ENCODE measurements at regions not wholly inside any gene's neighbourhood (a gene's known extent, or its start where the extent isn't known, plus 50 kb on each side); places are given as distances from the start of the nearest gene placed in this dataset.

- FAIRE-seq (no peak), DNase-seq (ENCODE audit: insufficient read length, low spot score) (no peak)
- TF ChIP-seq POLR2A (IDR thresholded peaks at IDR 0.05; ENCODE audit: low read depth, low read length), result no peak
Measured at GRCh38 chrX:7789200-7789599, 53.8 kb upstream of the VCX start.

- DNase-seq (ENCODE audit: insufficient read length, low spot score), result no peak
- no peak for FAIRE-seq
- TF ChIP-seq POLR2A (IDR thresholded peaks at IDR 0.05; ENCODE audit: low read depth, low read length), result no peak
Measured at GRCh38 chrX:7788334-7788733, 54.6 kb upstream of the VCX start.

- TF ChIP-seq POLR2A (IDR thresholded peaks at IDR 0.05; ENCODE audit: low read depth, low read length), result no peak
- DNase-seq (ENCODE audit: insufficient read length, low spot score) (no peak), FAIRE-seq (no peak)
Measured at GRCh38 chrX:7787714-7788113, 55.3 kb upstream of the VCX start.

- DNase-seq (ENCODE audit: insufficient read length, low spot score) (no peak), FAIRE-seq (no peak)
- TF ChIP-seq POLR2A (IDR thresholded peaks at IDR 0.05; ENCODE audit: low read depth, low read length), result no peak
Measured at GRCh38 chrX:7784580-7784979, 58.4 kb upstream of the VCX start.

- DNase-seq (ENCODE audit: insufficient read length, low spot score), result no peak
- no peak for TF ChIP-seq POLR2A (IDR thresholded peaks at IDR 0.05; ENCODE audit: low read depth, low read length)
- no peak for FAIRE-seq
Measured at GRCh38 chrX:7779644-7780043, 63.3 kb upstream of the VCX start.

- DNase-seq (ENCODE audit: insufficient read length, low spot score) (no peak), FAIRE-seq (no peak)
- TF ChIP-seq POLR2A (IDR thresholded peaks at IDR 0.05; ENCODE audit: low read depth, low read length), result no peak
Measured at GRCh38 chrX:7775987-7776386, 67.0 kb upstream of the VCX start.

GRCh38 chrX:7771788-7772438 is 71.1 kb upstream of the VCX start:
- TF ChIP-seq POLR2A (IDR thresholded peaks at IDR 0.05; ENCODE audit: low read depth, low read length), result no peak
- FAIRE-seq (no peak), DNase-seq (ENCODE audit: insufficient read length, low spot score) (no peak)

- no peak for DNase-seq (ENCODE audit: insufficient read length, low spot score)
- FAIRE-seq, result no peak
Measured at GRCh38 chrX:7759830-7760229, 83.1 kb upstream of the VCX start.

GRCh38 chrX:7746856-7747255 is 96.1 kb upstream of the VCX start:
- no peak for TF ChIP-seq POLR2A (IDR thresholded peaks at IDR 0.05; ENCODE audit: low read depth, low read length)
- FAIRE-seq, result no peak
- no peak for DNase-seq (ENCODE audit: insufficient read length, low spot score)

More at GRCh38 chrX:7759830-7760229, 83.1 kb upstream of the VCX start:
- no peak for TF ChIP-seq POLR2A (IDR thresholded peaks at IDR 0.05; ENCODE audit: low read depth, low read length)

- TF ChIP-seq POLR2A (IDR thresholded peaks at IDR 0.05; ENCODE audit: low read depth, low read length), result no peak
- DNase-seq (ENCODE audit: insufficient read length, low spot score) (no peak), FAIRE-seq (no peak)
Measured at GRCh38 chrX:7730071-7730470, 112.9 kb upstream of the VCX start.

GRCh38 chrX:7720519-7720918 is 122.5 kb upstream of the VCX start:
- DNase-seq (ENCODE audit: insufficient read length, low spot score) (no peak), FAIRE-seq (no peak)
- no peak for TF ChIP-seq POLR2A (IDR thresholded peaks at IDR 0.05; ENCODE audit: low read depth, low read length)

GRCh38 chrX:7714351-7714750 is 128.6 kb upstream of the VCX start:
- no peak for DNase-seq (ENCODE audit: insufficient read length, low spot score)
- FAIRE-seq, result no peak
- TF ChIP-seq POLR2A (IDR thresholded peaks at IDR 0.05; ENCODE audit: low read depth, low read length), result no peak

GRCh38 chrX:7711167-7711566 is 131.8 kb upstream of the VCX start:
- DNase-seq (ENCODE audit: insufficient read length, low spot score) (no peak), FAIRE-seq (no peak)
- no peak for TF ChIP-seq POLR2A (IDR thresholded peaks at IDR 0.05; ENCODE audit: low read depth, low read length)

GRCh38 chrX:7709845-7710244 is 133.1 kb upstream of the VCX start:
- DNase-seq (ENCODE audit: insufficient read length, low spot score) (no peak), FAIRE-seq (no peak)
- no peak for TF ChIP-seq POLR2A (IDR thresholded peaks at IDR 0.05; ENCODE audit: low read depth, low read length)

- FAIRE-seq (no peak), DNase-seq (ENCODE audit: insufficient read length, low spot score) (no peak)
- no peak for TF ChIP-seq POLR2A (IDR thresholded peaks at IDR 0.05; ENCODE audit: low read depth, low read length)
Measured at GRCh38 chrX:7706032-7706431, 136.9 kb upstream of the VCX start.

GRCh38 chrX:7704205-7704604 is 138.8 kb upstream of the VCX start:
- DNase-seq (ENCODE audit: insufficient read length, low spot score), result no peak
- no peak for FAIRE-seq
- TF ChIP-seq POLR2A (IDR thresholded peaks at IDR 0.05; ENCODE audit: low read depth, low read length), result no peak

All from H54 (cell line).